OCI-LY3 (cell line): ENCODE measurements at regions not wholly inside any gene's neighbourhood (a gene's known extent, or its start where the extent isn't known, plus 50 kb on each side); places are given as distances from the start of the nearest gene placed in this dataset.
"Not testable (repeated sequence)": the region's sequence is repeated elsewhere in the genome, so short reads cannot be mapped to it uniquely, and the experiment has no call there.

ENCODE experiments used
- H2AFZ ChIP-seq: fragments of 200-600, 300-600 bp; shearing (Covaris generic); 2 replicates; pipeline ENCODE4 v1.6.0; 2014; ENCODE audit warnings: antibody characterized with exemption, low read depth, low read length
- H3K27ac ChIP-seq: fragments of 200-600, 300-600 bp; sonication (generic); 2 replicates; pipeline ENCODE4 v1.5.1; 2014; ENCODE audit warnings: mild to moderate bottlenecking, low read length, moderate library complexity, mixed read lengths
- H3K27me3 ChIP-seq: fragments of 200-600, 300-600 bp; sonication (generic); 2 replicates; pipeline ENCODE4 v1.6.1; 2014; ENCODE audit warnings: low read depth, low read length, mixed read lengths
- H3K36me3 ChIP-seq: fragments of 200-600, 300-600 bp; sonication (generic); replicated peaks from 2 replicates; pipeline ENCODE3; 2014; ENCODE audit warnings: low read depth, low read length, mixed read lengths
- H3K4me1 ChIP-seq: fragments of 300-600, 200-600 bp; sonication (generic); 2 replicates; pipeline ENCODE4 v1.6.1; 2014; ENCODE audit warnings: low read length, mixed read lengths
- H3K4me2 ChIP-seq: fragments of 200-600, 300-600 bp; sonication (generic); 2 replicates; pipeline ENCODE4 v1.6.1; 2014; ENCODE audit warnings: low read length, mixed read lengths
- H3K4me3 ChIP-seq: fragments of 300-600, 200-600 bp; sonication (generic); 2 replicates; pipeline ENCODE4 v1.5.1; 2014; ENCODE audit warnings: antibody characterized with exemption, mild to moderate bottlenecking, low read length, moderate library complexity
- H3K79me2 ChIP-seq: fragments of 300-600, 200-600 bp; shearing (Covaris generic); 2 replicates; pipeline ENCODE4 v1.6.1; 2014; ENCODE audit warnings: mild to moderate bottlenecking, low read length, mixed read lengths
- H3K9ac ChIP-seq: fragments of 300-600, 200-600 bp; shearing (Covaris generic); 2 replicates; pipeline ENCODE4 v1.6.0; 2014; ENCODE audit warnings: mild to moderate bottlenecking, low read length, moderate library complexity
- H3K9me3 ChIP-seq: fragments of 200-600, 300-600 bp; shearing (Covaris generic); 2 replicates; pipeline ENCODE4 v1.6.1; 2014; ENCODE audit warnings: low read length, mixed read lengths; ENCODE audit not compliant: insufficient read depth
- H4K20me1 ChIP-seq: fragments of 200-600, 300-600 bp; sonication (generic); 2 replicates; pipeline ENCODE4 v1.6.1; 2016; ENCODE audit warnings: low read length, mixed read lengths; ENCODE audit not compliant: insufficient read depth
- EZH2phosphoT487 ChIP-seq: fragments of 200-600 bp; shearing (Covaris generic); IDR thresholded peaks from 2 replicates; pipeline ENCODE4 v1.6.1; 2018; ENCODE audit warnings: antibody characterized with exemption, mixed run types, low read depth
- TF ChIP-seq, protein P1 (sequence below): fragments of 200-600, 300-600 bp; sonication (generic); IDR thresholded peaks from 2 replicates; pipeline ENCODE4 v1.5.1; 2014; ENCODE audit warnings: antibody characterized with exemption, low read length, low read depth

DNA sequence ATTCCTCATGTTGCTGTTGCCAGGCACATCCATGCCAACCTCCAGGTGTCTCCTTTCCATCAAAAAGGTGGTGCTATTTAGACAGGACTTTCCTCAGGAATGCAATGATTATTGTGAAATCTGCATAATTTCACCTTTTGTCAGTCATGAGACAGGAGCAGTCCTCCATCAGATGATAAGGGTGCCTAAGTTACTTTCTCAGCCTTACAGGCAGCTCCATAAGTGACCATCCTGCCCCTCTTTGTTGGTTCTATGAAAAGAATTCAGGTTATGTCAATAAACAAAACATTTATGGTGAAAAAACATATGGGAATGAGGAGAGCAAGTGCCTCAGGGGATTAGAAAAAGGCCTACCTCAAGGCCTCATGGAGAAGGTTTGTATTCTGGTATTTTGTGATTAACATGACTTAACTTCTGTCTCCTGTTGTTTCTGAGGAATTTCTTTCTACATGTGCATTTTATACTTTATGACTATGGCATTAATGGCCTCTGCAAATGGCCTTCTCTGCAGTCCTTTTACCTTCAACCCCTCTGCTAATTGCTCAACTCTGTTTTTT lies 110.3 kb upstream of the DIAPH3 start:
- no peaks in the 10 kb centered on the region for H3K27me3 ChIP-seq
- H4K20me1 ChIP-seq: no peaks in the 10 kb centered on the region
- H3K4me1 ChIP-seq: no peaks in the 10 kb centered on the region
- H3K36me3 ChIP-seq: no peaks in the 10 kb centered on the region
- H3K9ac ChIP-seq: no peak overlapping the region
- H3K4me3 ChIP-seq: no peak overlapping the region
- no peak overlapping the region for H2AFZ ChIP-seq
- no peaks in the 10 kb centered on the region for H3K9me3 ChIP-seq
- H3K4me2 ChIP-seq: no peak overlapping the region
- no peak for TF ChIP-seq EZH2phosphoT487
- TF ChIP-seq, protein P1, sequence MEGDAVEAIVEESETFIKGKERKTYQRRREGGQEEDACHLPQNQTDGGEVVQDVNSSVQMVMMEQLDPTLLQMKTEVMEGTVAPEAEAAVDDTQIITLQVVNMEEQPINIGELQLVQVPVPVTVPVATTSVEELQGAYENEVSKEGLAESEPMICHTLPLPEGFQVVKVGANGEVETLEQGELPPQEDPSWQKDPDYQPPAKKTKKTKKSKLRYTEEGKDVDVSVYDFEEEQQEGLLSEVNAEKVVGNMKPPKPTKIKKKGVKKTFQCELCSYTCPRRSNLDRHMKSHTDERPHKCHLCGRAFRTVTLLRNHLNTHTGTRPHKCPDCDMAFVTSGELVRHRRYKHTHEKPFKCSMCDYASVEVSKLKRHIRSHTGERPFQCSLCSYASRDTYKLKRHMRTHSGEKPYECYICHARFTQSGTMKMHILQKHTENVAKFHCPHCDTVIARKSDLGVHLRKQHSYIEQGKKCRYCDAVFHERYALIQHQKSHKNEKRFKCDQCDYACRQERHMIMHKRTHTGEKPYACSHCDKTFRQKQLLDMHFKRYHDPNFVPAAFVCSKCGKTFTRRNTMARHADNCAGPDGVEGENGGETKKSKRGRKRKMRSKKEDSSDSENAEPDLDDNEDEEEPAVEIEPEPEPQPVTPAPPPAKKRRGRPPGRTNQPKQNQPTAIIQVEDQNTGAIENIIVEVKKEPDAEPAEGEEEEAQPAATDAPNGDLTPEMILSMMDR: no peak
- H3K27ac ChIP-seq: no peak overlapping the region
- no peaks in the 10 kb centered on the region for H3K79me2 ChIP-seq

DNA sequence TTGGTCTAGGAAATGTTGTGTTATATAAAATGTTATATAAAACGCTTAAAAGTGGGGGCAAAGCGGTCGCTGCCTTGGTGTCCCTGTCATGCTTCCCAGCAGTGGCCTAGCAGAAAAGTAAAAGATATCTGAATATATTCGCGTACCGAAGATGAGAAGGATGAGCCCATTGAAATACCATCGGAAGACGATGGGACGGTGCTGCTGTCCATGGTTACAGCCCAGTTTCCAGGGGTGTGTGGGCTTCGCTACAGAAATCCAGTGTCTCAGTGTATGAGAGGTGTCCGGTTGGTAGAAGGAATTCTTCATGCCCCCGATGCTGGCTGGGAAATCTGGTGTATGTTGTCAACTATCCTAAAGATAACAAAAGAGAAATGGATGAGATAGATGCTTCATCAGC lies 110.9 kb upstream of the DIAPH3 start:
- Histone ChIP-seq H3K79me2 (no peaks in the 10 kb centered on the region), H3K27me3 (no peaks in the 10 kb centered on the region), H3K27ac (no peak overlapping the region), H3K36me3 (no peaks in the 10 kb centered on the region), H2AFZ (no peak overlapping the region), H3K9me3 (no peaks in the 10 kb centered on the region), H4K20me1 (no peaks in the 10 kb centered on the region), H3K4me1 (no peaks in the 10 kb centered on the region), H3K4me3 (no peak overlapping the region), H3K9ac (no peak overlapping the region), H3K4me2 (no peak overlapping the region)
- TF ChIP-seq, protein P1: no peak
- TF ChIP-seq EZH2phosphoT487: no peak

DNA sequence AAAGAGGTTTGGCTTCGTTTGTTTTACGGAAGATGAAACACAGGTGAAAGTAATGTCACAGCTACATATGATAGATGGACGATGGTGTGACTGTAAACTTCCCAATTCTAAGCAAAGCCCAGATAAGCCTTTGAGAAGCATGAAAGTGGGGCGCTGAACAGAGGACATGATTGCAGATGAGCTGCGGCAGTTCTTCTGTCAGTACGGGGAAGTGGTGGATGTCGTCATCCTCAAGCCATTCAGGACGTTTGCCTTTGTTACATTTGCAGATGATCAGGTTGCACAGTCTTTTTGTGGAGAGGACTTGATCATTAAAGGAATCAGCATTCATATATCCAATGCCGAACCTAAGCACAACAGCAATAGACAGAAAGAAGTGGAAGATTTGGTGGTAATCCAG lies 111.5 kb upstream of the DIAPH3 start:
- no peak overlapping the region for H3K4me2 ChIP-seq
- H3K27ac ChIP-seq: no peak overlapping the region
- no peak overlapping the region for H3K9ac ChIP-seq
- no peaks in the 10 kb centered on the region for H3K9me3 ChIP-seq
- no peaks in the 10 kb centered on the region for H4K20me1 ChIP-seq
- no peak overlapping the region for H2AFZ ChIP-seq
- TF ChIP-seq, protein P1: no peak
- TF ChIP-seq EZH2phosphoT487: no peak
- H3K4me3 ChIP-seq: no peak overlapping the region
- H3K36me3 ChIP-seq: no peaks in the 10 kb centered on the region
- no peaks in the 10 kb centered on the region for H3K4me1 ChIP-seq
- H3K79me2 ChIP-seq: no peaks in the 10 kb centered on the region
- H3K27me3 ChIP-seq: no peaks in the 10 kb centered on the region

DNA sequence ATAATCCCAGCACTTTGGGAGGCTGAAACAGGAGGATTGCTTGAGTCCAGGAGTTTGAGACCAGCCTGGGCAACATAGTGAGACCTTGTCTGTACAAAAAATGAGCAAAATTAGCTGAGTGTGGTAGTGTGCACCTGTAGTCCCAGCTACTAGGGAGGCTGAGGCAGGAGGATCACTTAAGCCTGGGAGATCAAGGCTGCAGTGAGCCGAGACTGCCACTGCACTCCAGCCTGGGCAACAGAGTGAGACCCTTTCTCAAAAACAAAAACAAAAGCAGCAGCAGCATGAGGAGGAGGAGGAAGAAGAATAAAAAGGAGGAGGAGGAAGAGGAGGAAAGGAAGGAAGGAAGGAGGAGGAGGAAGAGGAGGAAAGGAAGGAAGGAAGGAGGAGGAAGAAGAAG lies 116.5 kb upstream of the TDRD3 start:
- H3K4me2 ChIP-seq, H3K4me1 ChIP-seq, H3K4me3 ChIP-seq, H3K9me3 ChIP-seq, H4K20me1 ChIP-seq, H3K27me3 ChIP-seq, H3K9ac ChIP-seq, H3K36me3 ChIP-seq, H2AFZ ChIP-seq, H3K27ac ChIP-seq, H3K79me2 ChIP-seq: not testable (repeated sequence)

DNA sequence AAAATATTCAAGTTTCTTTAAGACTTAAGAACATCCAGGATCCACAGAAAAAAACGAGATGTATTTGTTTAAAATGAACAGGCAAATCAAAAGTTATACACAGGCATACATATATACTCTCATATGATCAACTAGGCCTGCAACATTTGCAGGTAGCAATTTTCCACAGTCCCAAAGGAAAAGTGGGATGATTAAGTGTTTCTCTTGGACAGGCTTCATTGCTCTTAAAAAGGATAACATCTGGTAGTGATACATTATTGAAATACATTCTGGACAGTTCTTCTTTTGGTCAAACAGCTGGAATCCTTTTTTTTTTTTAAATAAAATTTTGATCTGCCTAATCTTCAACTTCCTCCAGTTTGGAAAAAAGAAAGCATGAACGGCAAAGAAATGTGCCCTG lies 114.8 kb upstream of the TDRD3 start:
- no peak overlapping the region for H3K4me2 ChIP-seq
- H3K4me1 ChIP-seq: no peaks in the 10 kb centered on the region
- H2AFZ ChIP-seq: no peak overlapping the region
- TF ChIP-seq, protein P1: no peak
- TF ChIP-seq EZH2phosphoT487: no peak
- no peak overlapping the region for H3K27ac ChIP-seq
- no peak overlapping the region for H3K4me3 ChIP-seq
- no peaks in the 10 kb centered on the region for H4K20me1 ChIP-seq
- no peaks in the 10 kb centered on the region for H3K79me2 ChIP-seq
- H3K9me3 ChIP-seq: no peaks in the 10 kb centered on the region
- H3K36me3 ChIP-seq: no peaks in the 10 kb centered on the region
- no peaks in the 10 kb centered on the region for H3K27me3 ChIP-seq
- no peak overlapping the region for H3K9ac ChIP-seq
